Neuronal stem cell (in vitro differentiated cells): ENCODE measurements at regions not wholly inside any gene's neighbourhood (a gene's known extent, or its start where the extent isn't known, plus 50 kb on each side); places are given as distances from the start of the nearest gene placed in this dataset.

Source experiments
- DNase-seq: peaks from one replicate; pipeline ENCODE4 v3.0.0-alpha.2; 2013; ENCODE audit warnings: low spot score
- H2AFZ ChIP-seq: one replicate; pipeline ENCODE4 v1.6.1; 2013; ENCODE audit warnings: mild to moderate bottlenecking, low read length, inconsistent platforms
- H2AK5ac ChIP-seq: 2 replicates; pipeline ENCODE4 v1.6.1; 2013; ENCODE audit warnings: low read depth, mild to moderate bottlenecking, inconsistent platforms, low read length, moderate library complexity, mixed read lengths
- H2BK120ac ChIP-seq: 2 replicates; pipeline ENCODE4 v1.6.1; 2013; ENCODE audit warnings: low read depth, mild to moderate bottlenecking, inconsistent platforms, low read length, moderate library complexity, mixed read lengths
- H2BK12ac ChIP-seq: one replicate; pipeline ENCODE4 v1.6.1; 2013; ENCODE audit warnings: low read length, inconsistent platforms
- H2BK15ac ChIP-seq: 2 replicates; pipeline ENCODE4 v1.6.1; 2013; ENCODE audit warnings: mild to moderate bottlenecking, low read length, inconsistent platforms, mixed read lengths
- H2BK5ac ChIP-seq: one replicate; pipeline ENCODE4 v1.6.1; 2013; ENCODE audit warnings: inconsistent platforms, mild to moderate bottlenecking, low read length, moderate library complexity
- H3K14ac ChIP-seq: one replicate; pipeline ENCODE4 v1.6.1; 2013; ENCODE audit warnings: low read length, inconsistent platforms
- H3K18ac ChIP-seq: 2 replicates; pipeline ENCODE4 v1.6.1; 2013; ENCODE audit warnings: low read length, inconsistent platforms
- H3K23ac ChIP-seq: 2 replicates; pipeline ENCODE4 v1.6.1; 2013; ENCODE audit warnings: low read depth, mild to moderate bottlenecking, mixed read lengths, low read length, inconsistent platforms; ENCODE audit not compliant: poor library complexity
- H3K27ac ChIP-seq: replicated peaks from 3 replicates; pipeline ENCODE4 v1.5.1; 2013; ENCODE audit warnings: low read length, inconsistent platforms
- H3K27me3 ChIP-seq, 3 experiments: 2 replicates each; pipeline ENCODE4 v1.6.1; 2013; ENCODE audit warnings: low read length in 3 of 3, mild to moderate bottlenecking in 2 of 3, inconsistent platforms in 1 of 3, low read depth in 1 of 3, mixed read lengths in 1 of 3, moderate library complexity in 1 of 3; ENCODE audit not compliant: control insufficient read depth in 3 of 3, insufficient read depth in 3 of 3
- H3K36me3 ChIP-seq, 2 donors: replicated peaks in 1 of 2; 2 replicates each; pipeline ENCODE4 v1.6.1; 2013; ENCODE audit warnings: low read length in 2 of 2; ENCODE audit not compliant: control insufficient read depth in 2 of 2, insufficient read depth in 2 of 2
- H3K4ac ChIP-seq: 2 replicates; pipeline ENCODE4 v1.6.1; 2013; ENCODE audit warnings: inconsistent platforms, mild to moderate bottlenecking, low read length, moderate library complexity
- H3K4me1 ChIP-seq, 2 donors: 1 replicate in 1 of 2; 2 replicates in 1 of 2; pipeline ENCODE4 v1.6.1; 2013; ENCODE audit warnings: low read length in 2 of 2, low read depth in 1 of 2; ENCODE audit not compliant: control insufficient read depth in 2 of 2, insufficient read depth in 1 of 2
- H3K4me2 ChIP-seq: one replicate; pipeline ENCODE4 v1.6.1; 2013; ENCODE audit warnings: mild to moderate bottlenecking, low read length, inconsistent platforms; ENCODE audit not compliant: insufficient read depth, poor library complexity, severe bottlenecking
- H3K4me3 ChIP-seq, 2 donors: 2 replicates each; pipeline ENCODE4 v1.5.1; 2013; ENCODE audit warnings: low read length in 2 of 2, mild to moderate bottlenecking in 2 of 2, inconsistent platforms in 1 of 2, moderate library complexity in 1 of 2
- H3K79me1 ChIP-seq: one replicate; pipeline ENCODE4 v1.6.1; 2013; ENCODE audit warnings: low read depth, mild to moderate bottlenecking, inconsistent platforms, low read length, moderate library complexity
- H3K9ac ChIP-seq: one replicate; pipeline ENCODE4 v1.6.1; 2013; ENCODE audit warnings: mild to moderate bottlenecking, low read depth, low read length, inconsistent platforms; ENCODE audit not compliant: poor library complexity
- H3K9me3 ChIP-seq, 2 donors: replicated peaks in 1 of 2; 2 replicates each; pipeline versions ENCODE3 to v1.6.1; 2013; ENCODE audit warnings: low read length in 2 of 2, mild to moderate bottlenecking in 2 of 2, inconsistent platforms in 1 of 2, low read depth in 1 of 2, mixed read lengths in 1 of 2, moderate library complexity in 1 of 2; ENCODE audit not compliant: control insufficient read depth in 2 of 2, insufficient read depth in 1 of 2
- H4K8ac ChIP-seq: one replicate; pipeline ENCODE4 v1.6.1; 2013; ENCODE audit warnings: low read depth, mild to moderate bottlenecking, inconsistent platforms, low read length, moderate library complexity
- H4K91ac ChIP-seq: one replicate; pipeline ENCODE4 v1.6.1; 2013; ENCODE audit warnings: low read length, low read depth, mild to moderate bottlenecking, inconsistent platforms; ENCODE audit not compliant: poor library complexity
- WGBS, 2 donors: extraction: QIAGEN DNeasy Blood & Tissue Kit; methylation state at CpG; one replicate each; pipeline ENCODE4 v1.1.7; 2013; ENCODE audit warnings: missing lambda C conversion rate in 2 of 2, mixed read lengths in 1 of 2; ENCODE audit not compliant: insufficient read length in 2 of 2, insufficient replicate concordance in 1 of 2; ENCODE audit errors: extremely low coverage in 2 of 2; 5-methylcytosine and 5-hydroxymethylcytosine counted together

DNA sequence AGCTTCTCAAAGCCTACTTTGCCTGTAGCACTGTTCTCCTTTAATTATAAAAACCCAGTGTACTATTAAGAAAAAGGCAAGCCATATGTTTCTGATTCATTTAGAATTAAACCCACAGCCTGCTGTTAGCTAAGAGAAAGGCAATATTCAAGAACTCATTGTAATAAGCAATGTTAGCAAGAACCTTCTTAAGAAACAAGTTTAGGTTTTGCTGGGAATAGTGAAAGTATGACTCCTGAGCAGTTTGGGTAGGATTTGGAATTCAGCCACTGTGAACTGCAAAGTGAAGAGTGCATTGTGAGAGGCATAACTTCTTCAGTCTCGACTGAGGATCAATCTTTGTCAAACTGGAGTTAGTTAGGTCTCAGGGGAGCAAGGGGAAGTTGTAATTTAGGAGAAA is 206.5 kb upstream of the NT5C1B start:
- H3K36me3 ChIP-seq: no peaks in the 10 kb centered on the region
- no peak overlapping the region for H2BK15ac ChIP-seq
- no peaks in the 10 kb centered on the region for H3K27me3 ChIP-seq
- no peak overlapping the region for H3K23ac ChIP-seq
- no peak overlapping the region for H2AFZ ChIP-seq
- no peak overlapping the region for H3K18ac ChIP-seq
- H2BK120ac ChIP-seq: no peak overlapping the region
- no peak overlapping the region for H3K4ac ChIP-seq
- peaks cover 0 to 2% of the 10 kb centered on the region in 2 donors for H3K4me1 ChIP-seq
- no peak overlapping the region for H3K9ac ChIP-seq
- H3K27ac ChIP-seq: no peak overlapping the region
- H4K91ac ChIP-seq: no peak overlapping the region
- H4K8ac ChIP-seq: no peak overlapping the region
- no peak overlapping the region for H3K4me3 ChIP-seq
- no peak overlapping the region for H2BK12ac ChIP-seq
- H2AK5ac ChIP-seq: no peak overlapping the region
- no peak overlapping the region for H3K14ac ChIP-seq
- no peak overlapping the region for H2BK5ac ChIP-seq
- H3K79me1 ChIP-seq: no peaks in the 10 kb centered on the region
- no CpG with 5 or more reads among the region's 1 CpG for WGBS, 2 donors
- no peak for DNase-seq
- no peaks in the 10 kb centered on the region for H3K9me3 ChIP-seq
- no peak overlapping the region for H3K4me2 ChIP-seq

- no peak overlapping the region for H2BK15ac ChIP-seq
Measured at GRCh38 chr2:18792684-18793083, 203.3 kb upstream of the NT5C1B start.

DNA sequence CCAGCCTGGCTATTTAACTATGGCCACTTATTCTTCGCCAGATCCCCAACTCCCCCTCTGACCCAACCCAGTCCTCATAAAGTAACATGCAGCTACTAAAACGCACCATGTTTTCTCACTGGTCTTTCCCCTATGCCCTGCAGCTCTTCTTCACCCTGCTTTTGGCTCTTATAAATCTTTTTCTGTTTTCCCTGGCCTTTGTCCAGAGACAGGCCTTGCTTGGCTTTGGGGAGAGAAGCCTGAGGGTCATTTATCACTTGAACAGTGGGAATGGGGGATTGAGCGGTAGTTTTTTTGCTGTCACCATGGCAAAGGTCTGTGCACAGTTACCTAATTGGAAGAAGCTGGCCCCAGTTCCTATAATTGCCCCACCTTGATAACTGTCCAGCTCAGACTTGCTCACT is 202.9 kb upstream of the NT5C1B start:
- no peak for DNase-seq
- no peak overlapping the region for H2BK12ac ChIP-seq
- no peak overlapping the region for H3K4me2 ChIP-seq
- no peak overlapping the region for H4K8ac ChIP-seq
- H3K14ac ChIP-seq: no peak overlapping the region
- H3K18ac ChIP-seq: no peak overlapping the region
- H2BK120ac ChIP-seq: no peak overlapping the region
- no peaks in the 10 kb centered on the region for H3K79me1 ChIP-seq
- H3K4me1 ChIP-seq: peaks cover 0 to 2% of the 10 kb centered on the region in 2 donors
- H2BK15ac ChIP-seq: no peak overlapping the region
- no CpG with 5 or more reads among the region's 3 CpGs for WGBS, 2 donors
- H2BK5ac ChIP-seq: no peak overlapping the region
- no peaks in the 10 kb centered on the region for H3K9me3 ChIP-seq
- no peak overlapping the region for H3K27ac ChIP-seq
- H3K4ac ChIP-seq: no peak overlapping the region
- no peak overlapping the region for H2AK5ac ChIP-seq
- H4K91ac ChIP-seq: no peak overlapping the region
- no peak overlapping the region for H3K4me3 ChIP-seq
- H3K36me3 ChIP-seq: no peaks in the 10 kb centered on the region
- H3K9ac ChIP-seq: no peak overlapping the region
- H3K27me3 ChIP-seq: no peaks in the 10 kb centered on the region
- H2AFZ ChIP-seq: no peak overlapping the region
- no peak overlapping the region for H3K23ac ChIP-seq

More at GRCh38 chr2:18792684-18793083, 203.3 kb upstream of the NT5C1B start:
- DNase-seq: no peak
- no peak overlapping the region for H3K27ac ChIP-seq
- no peak overlapping the region for H3K9ac ChIP-seq
- H3K27me3 ChIP-seq: no peaks in the 10 kb centered on the region
- H3K36me3 ChIP-seq: no peaks in the 10 kb centered on the region
- no peak overlapping the region for H2AFZ ChIP-seq
- no peak overlapping the region for H2BK5ac ChIP-seq
- no peak overlapping the region for H2AK5ac ChIP-seq
- H3K79me1 ChIP-seq: no peaks in the 10 kb centered on the region
- no peak overlapping the region for H2BK12ac ChIP-seq
- no peak overlapping the region for H4K91ac ChIP-seq
- H2BK120ac ChIP-seq: no peak overlapping the region
- no CpG with 5 or more reads among the region's 6 CpGs for WGBS, 2 donors
- H3K4ac ChIP-seq: no peak overlapping the region
- peak overlapping the region in 1 of 2 donors; percentile 56 for H3K4me3 ChIP-seq
- H3K14ac ChIP-seq: no peak overlapping the region
- H3K18ac ChIP-seq: peak overlapping the region; percentile 24
- no peaks in the 10 kb centered on the region for H3K9me3 ChIP-seq
- H3K23ac ChIP-seq: no peak overlapping the region
- H3K4me2 ChIP-seq: no peak overlapping the region
- H3K4me1 ChIP-seq: peaks cover 0 to 2% of the 10 kb centered on the region in 2 donors
- no peak overlapping the region for H4K8ac ChIP-seq

DNA sequence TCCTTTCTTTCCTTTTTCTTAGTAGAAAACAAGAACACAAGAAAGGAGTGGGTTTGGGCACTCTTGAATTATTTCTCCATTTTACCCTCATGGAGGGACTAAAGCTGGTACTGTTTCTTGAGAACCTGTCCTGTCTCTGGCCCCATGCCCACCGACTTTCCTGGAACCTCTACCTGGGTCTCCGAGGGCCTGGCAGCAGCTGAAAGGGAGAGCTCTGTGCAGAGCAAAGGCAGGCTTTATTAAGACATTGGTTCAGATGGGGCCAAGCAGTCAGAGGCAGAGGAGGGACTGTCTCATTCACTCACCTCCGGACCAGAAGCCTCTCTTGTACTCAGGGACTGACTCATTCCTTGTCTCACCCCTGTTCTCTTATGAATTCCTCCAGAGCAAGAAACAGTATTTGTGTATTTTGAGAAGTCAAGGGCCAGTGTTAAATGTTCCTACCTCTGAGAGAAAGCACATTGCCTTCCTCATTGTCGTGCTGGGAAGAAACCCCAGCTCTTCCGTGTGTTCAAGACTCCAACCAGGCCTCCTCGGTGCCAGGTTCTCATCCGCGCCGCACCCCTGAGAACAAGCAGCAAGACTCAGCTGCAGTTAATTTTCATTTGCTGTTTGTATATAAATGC is 201.9 kb upstream of the NT5C1B start:
- Histone ChIP-seq H4K8ac (no peak overlapping the region), H2BK12ac (no peak overlapping the region), H3K79me1 (no peaks in the 10 kb centered on the region), H3K36me3 (no peaks in the 10 kb centered on the region), H3K27ac (no peak overlapping the region), H3K4me2 (no peak overlapping the region), H3K23ac (no peak overlapping the region), H4K91ac (no peak overlapping the region), H2BK5ac (no peak overlapping the region), H3K9ac (no peak overlapping the region), H3K4me1 (peaks cover 0 to 2% of the 10 kb centered on the region in 2 donors), H3K14ac (no peak overlapping the region), H3K9me3 (no peaks in the 10 kb centered on the region), H3K18ac (no peak overlapping the region), H2BK120ac (no peak overlapping the region), H2AK5ac (no peak overlapping the region), H2BK15ac (no peak overlapping the region), H2AFZ (no peak overlapping the region), H3K4ac (no peak overlapping the region), H3K4me3 (no peak overlapping the region), H3K27me3 (no peaks in the 10 kb centered on the region)
- no CpG with 5 or more reads among the region's 9 CpGs for WGBS, 2 donors
- DNase-seq: no peak
